HepG2 (cell line): ENCODE measurements at regions not wholly inside any gene's neighbourhood (a gene's known extent, or its start where the extent isn't known, plus 50 kb on each side); places are given as distances from the start of the nearest gene placed in this dataset.

Source experiments
- ATAC-seq: fragments of 200-7000 bp; cut with Tn5 transposase; 3 replicates; pipeline ENCODE4 v1.9.1; 2020; ENCODE audit warnings: mild to moderate bottlenecking, moderate library complexity
- BruUV-seq: library from RNA; stranded (reverse); fragments of 400-500 nt; replicated peaks from 2 replicates; lab custom pipeline; 2021; lab: Mats Ljungman, UMichigan
- CTCF ChIA-PET: fragments of 300-600 bp; formaldehyde crosslinking; extraction: SDS; loops from one replicate; lab custom pipeline; 2021; ENCODE audit warnings: low total read pairs, inconsistent platforms, low intra/inter-chr PET ratio; lab: Yijun Ruan, JAX
- POLR2A ChIA-PET: fragments of 350-600 bp; sonication (Branson Sonifier 250); formaldehyde crosslinking; loops from one replicate; lab custom pipeline; 2020; ENCODE audit warnings: antibody characterized with exemption, inconsistent platforms; lab: Yijun Ruan, JAX
- DNase-seq: peaks from one replicate; pipeline ENCODE4 v3.0.0-alpha.2; 2015; ENCODE audit warnings: low spot score
- FAIRE-seq: peaks from 3 replicates; lab custom pipeline; 2011; peaks lifted over from hg19 to GRCh38; lab: Jason Lieb, UNC
- H2AFZ ChIP-seq: one replicate; pipeline ENCODE4 v1.6.1; 2011; ENCODE audit warnings: low read length, inconsistent platforms
- H3K27ac ChIP-seq: fragments of 300-600 bp; 3 replicates; pipeline ENCODE4 v1.8.0; 2011; ENCODE audit warnings: mixed run types, mild to moderate bottlenecking, mixed read lengths, low read length, inconsistent platforms; ENCODE audit not compliant: insufficient read depth; ENCODE audit errors: extremely low read length
- H3K27me3 ChIP-seq, 2 experiments: fragments of 200-600 bp in 1 of 2; 2 replicates in 1 of 2; 3 replicates in 1 of 2; pipeline versions ENCODE4 v1.6.0 to v1.8.0; 2011; ENCODE audit warnings: low read length in 2 of 2, mild to moderate bottlenecking in 2 of 2, moderate library complexity in 2 of 2, inconsistent platforms in 1 of 2; ENCODE audit not compliant: insufficient read depth in 2 of 2, control insufficient read depth in 1 of 2
- H3K36me3 ChIP-seq, 2 experiments: fragments of 200-600 bp in 1 of 2; replicated peaks in 1 of 2; 2 replicates in 1 of 2; 3 replicates in 1 of 2; pipeline versions ENCODE4 v1.5.1 to v1.8.0; 2011; ENCODE audit warnings: low read length in 2 of 2, inconsistent platforms in 1 of 2; ENCODE audit not compliant: insufficient read depth in 2 of 2, control insufficient read depth in 1 of 2
- H3K4me1 ChIP-seq: 2 replicates; pipeline ENCODE4 v1.5.1; 2012; ENCODE audit warnings: low read length, inconsistent platforms; ENCODE audit not compliant: insufficient read depth
- H3K4me2 ChIP-seq: 2 replicates; pipeline ENCODE4 v1.6.0; 2011; ENCODE audit warnings: low read depth, low read length, inconsistent platforms
- H3K4me3 ChIP-seq, 3 experiments: fragments of 200-600 bp in 1 of 3; sonication (generic), shearing (Covaris generic) in 1 of 3; replicated peaks in 1 of 3; 2 replicates each; pipeline ENCODE4 v1.5.1; 2011 to 2016; ENCODE audit warnings: low read length in 3 of 3, inconsistent platforms in 2 of 3, low read depth in 2 of 3, mild to moderate bottlenecking in 2 of 3, control low read depth in 1 of 3, mixed read lengths in 1 of 3; ENCODE audit not compliant: insufficient read depth in 1 of 3
- H3K79me2 ChIP-seq: one replicate; pipeline ENCODE4 v1.6.1; 2011; ENCODE audit warnings: low read length, inconsistent platforms; ENCODE audit not compliant: insufficient read depth
- H3K9ac ChIP-seq: 2 replicates; pipeline ENCODE4 v1.6.0; 2011; ENCODE audit warnings: mild to moderate bottlenecking, low read depth, low read length, inconsistent platforms; ENCODE audit not compliant: insufficient read depth
- H3K9me3 ChIP-seq: 2 replicates; pipeline ENCODE4 v1.5.1; 2012; ENCODE audit warnings: mild to moderate bottlenecking, low read length
- H4K20me1 ChIP-seq: 2 replicates; pipeline ENCODE4 v1.6.0; 2011; ENCODE audit warnings: inconsistent platforms, mild to moderate bottlenecking, low read length, moderate library complexity; ENCODE audit not compliant: insufficient read depth
- ATRX ChIP-seq: sonication (generic); formaldehyde crosslinking; IDR thresholded peaks from 2 replicates; pipeline ENCODE4 v1.4.0; 2020; ENCODE audit warnings: missing genetic modification reagents, borderline replicate concordance
- CC2D1A ChIP-seq: sonication (generic); formaldehyde crosslinking; IDR thresholded peaks from 2 replicates; pipeline ENCODE4 v1.8.1; 2023; ENCODE audit warnings: mild to moderate bottlenecking, missing genetic modification reagents
- EED ChIP-seq: sonication (generic); formaldehyde crosslinking; IDR thresholded peaks from 2 replicates; pipeline ENCODE4 v1.5.0; 2020; ENCODE audit warnings: mild to moderate bottlenecking, missing genetic modification reagents
- EP300 ChIP-seq, 3 experiments: sonication (generic) in 1 of 3; formaldehyde crosslinking in 1 of 3; IDR thresholded peaks; 2 replicates each; pipeline versions ENCODE4 v1.5.1 to v1.6.1; 2011 to 2020; ENCODE audit warnings: low read depth in 2 of 3, low read length in 2 of 3, borderline replicate concordance in 1 of 3, improper control_type of control experiment in 1 of 3, mild to moderate bottlenecking in 1 of 3, missing genetic modification reagents in 1 of 3, moderate library complexity in 1 of 3
- HOMEZ ChIP-seq: IDR thresholded peaks from 2 replicates; pipeline ENCODE4 v1.6.1; 2016; ENCODE audit warnings: low read depth
- MAF1 ChIP-seq: sonication (generic); formaldehyde crosslinking; IDR thresholded peaks from 2 replicates; pipeline ENCODE4 v1.5.0; 2020; ENCODE audit warnings: missing genetic modification reagents, borderline replicate concordance
- SCMH1 ChIP-seq: sonication (generic); formaldehyde crosslinking; IDR thresholded peaks from 2 replicates; pipeline ENCODE4 v1.9.0; 2021; ENCODE audit warnings: missing genetic modification reagents, mild to moderate bottlenecking, borderline replicate concordance
- TCF12 ChIP-seq, 2 experiments: fragments of 450-650 bp in 1 of 2; sonication (generic) in 1 of 2; formaldehyde crosslinking in 1 of 2; IDR thresholded peaks; 2 replicates each; pipeline versions ENCODE4 v1.6.1 to v1.8.0; 2017 to 2022; ENCODE audit warnings: antibody characterized with exemption in 1 of 2, mild to moderate bottlenecking in 1 of 2, missing genetic modification reagents in 1 of 2, moderate library complexity in 1 of 2
- TEF ChIP-seq: sonication (generic); formaldehyde crosslinking; IDR thresholded peaks from 2 replicates; pipeline ENCODE4 v1.5.0; 2020; ENCODE audit warnings: missing genetic modification reagents
- ZFP62 ChIP-seq: sonication (generic); formaldehyde crosslinking; IDR thresholded peaks from 2 replicates; pipeline ENCODE4 v1.4.0; 2020; ENCODE audit warnings: missing genetic modification reagents
- ZNF234 ChIP-seq: sonication (generic); formaldehyde crosslinking; conservative IDR thresholded peaks from 2 replicates; pipeline ENCODE4 v1.5.1; 2020; ENCODE audit warnings: mild to moderate bottlenecking, missing genetic modification reagents
- ZNF777 ChIP-seq: sonication (generic); formaldehyde crosslinking; IDR thresholded peaks from 2 replicates; pipeline ENCODE4 v1.4.0; 2020; ENCODE audit warnings: missing genetic modification reagents
- WGBS: methylation state at CpG from one replicate; pipeline ENCODE4 v1.1.6; 2017; ENCODE audit warnings: low lambda C conversion rate; 5-methylcytosine and 5-hydroxymethylcytosine counted together
- in situ Hi-C: cut with HindIII; loops from 2 replicates; pipeline ENCODE4 v1.10.0; 2017; ENCODE audit warnings: low pct_unique_long_range_greater_than_20kb; ENCODE audit not compliant: extremely low pct_ligation_motif_present
- intact Hi-C: fragments of 100-400 bp; cut with micrococcal nuclease; formaldehyde crosslinking; loops from one replicate; pipeline ENCODE4 v1.10.0; 2022; ENCODE audit not compliant: unreplicated experiment
- TF ChIP-seq, protein P1 (sequence below): sonication (generic); formaldehyde crosslinking; IDR thresholded peaks from 2 replicates; pipeline ENCODE4 v1.4.0; 2020; ENCODE audit warnings: missing genetic modification reagents
- TF ChIP-seq, protein P2 (sequence below): sonication (generic); formaldehyde crosslinking; IDR thresholded peaks from 2 replicates; pipeline ENCODE4 v1.4.0; 2020; ENCODE audit warnings: missing genetic modification reagents, borderline replicate concordance
- TF ChIP-seq, protein P3 (sequence below): sonication (generic); formaldehyde crosslinking; IDR thresholded peaks from 2 replicates; pipeline ENCODE4 v1.5.1; 2020; ENCODE audit warnings: mild to moderate bottlenecking, missing genetic modification reagents, moderate library complexity

DNA sequence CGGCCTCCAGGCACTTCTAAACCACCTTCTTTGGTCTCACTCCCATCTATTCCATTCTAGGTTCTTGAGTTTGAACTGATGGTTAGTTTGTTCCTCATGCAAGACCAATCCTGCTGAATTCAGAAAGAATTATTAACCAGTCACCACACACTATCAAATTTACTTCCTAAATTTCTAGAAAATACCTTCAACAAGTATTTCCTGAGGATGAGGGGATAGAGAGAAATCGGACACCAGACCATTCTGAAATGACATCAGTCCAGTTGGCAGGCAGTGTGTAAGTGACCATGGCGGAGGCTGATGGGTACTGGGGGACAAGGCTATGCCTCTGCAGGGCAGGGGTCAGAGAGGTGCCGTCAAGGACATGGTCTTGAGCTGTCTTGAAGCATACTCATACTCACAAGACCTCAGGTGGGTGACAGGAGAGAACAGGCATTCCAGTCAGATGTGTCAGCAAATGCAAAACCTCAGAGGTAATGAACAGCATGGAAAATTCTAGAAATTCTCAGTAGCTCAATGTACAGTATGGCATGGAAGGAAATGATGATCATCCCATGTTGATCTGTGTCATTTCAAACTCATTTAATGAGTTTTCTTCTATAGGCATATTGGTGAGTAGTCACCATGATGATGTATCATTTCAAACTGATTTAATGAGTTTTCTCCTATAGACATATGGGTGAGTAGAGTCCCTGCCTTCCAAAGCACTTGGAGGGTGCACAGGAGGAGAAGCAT is 119.6 kb downstream of the DDX1 start:
- intact Hi-C loops = no loop called here
- no peak overlapping the region for H2AFZ ChIP-seq
- H3K9me3 ChIP-seq = no peaks in the 10 kb centered on the region
- no TSS peak for BruUV-seq
- FAIRE-seq (no peak), ATAC-seq (no peak), DNase-seq (no peak)
- H3K4me3 ChIP-seq = no peak overlapping the region
- in situ Hi-C loops = no loop called here
- no peak overlapping the region for H3K9ac ChIP-seq
- POLR2A ChIA-PET = no interaction called here
- H3K36me3 ChIP-seq = no peaks in the 10 kb centered on the region
- H4K20me1 ChIP-seq = no peaks in the 10 kb centered on the region
- peaks cover 3 to 25% of the 10 kb centered on the region in 2 experiments; a peak in 3 of 5 replicates for H3K27me3 ChIP-seq
- CTCF ChIA-PET = no interaction called here
- 39% methylated on average over 4 of the region's 4 CpGs for WGBS
- no peaks in the 10 kb centered on the region for H3K4me1 ChIP-seq
- H3K27ac ChIP-seq = no peak overlapping the region
- no peak overlapping the region for H3K4me2 ChIP-seq
- H3K79me2 ChIP-seq = no peaks in the 10 kb centered on the region
- no peak for TF ChIP-seq TEF
- no peak for TF ChIP-seq MAF1 (CRISPR knock-in tag)
- TF ChIP-seq, protein P1, sequence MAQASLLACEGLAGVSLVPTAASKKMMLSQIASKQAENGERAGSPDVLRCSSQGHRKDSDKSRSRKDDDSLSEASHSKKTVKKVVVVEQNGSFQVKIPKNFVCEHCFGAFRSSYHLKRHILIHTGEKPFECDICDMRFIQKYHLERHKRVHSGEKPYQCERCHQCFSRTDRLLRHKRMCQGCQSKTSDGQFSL (CRISPR knock-in tag) = no peak
- TF ChIP-seq, protein P2, sequence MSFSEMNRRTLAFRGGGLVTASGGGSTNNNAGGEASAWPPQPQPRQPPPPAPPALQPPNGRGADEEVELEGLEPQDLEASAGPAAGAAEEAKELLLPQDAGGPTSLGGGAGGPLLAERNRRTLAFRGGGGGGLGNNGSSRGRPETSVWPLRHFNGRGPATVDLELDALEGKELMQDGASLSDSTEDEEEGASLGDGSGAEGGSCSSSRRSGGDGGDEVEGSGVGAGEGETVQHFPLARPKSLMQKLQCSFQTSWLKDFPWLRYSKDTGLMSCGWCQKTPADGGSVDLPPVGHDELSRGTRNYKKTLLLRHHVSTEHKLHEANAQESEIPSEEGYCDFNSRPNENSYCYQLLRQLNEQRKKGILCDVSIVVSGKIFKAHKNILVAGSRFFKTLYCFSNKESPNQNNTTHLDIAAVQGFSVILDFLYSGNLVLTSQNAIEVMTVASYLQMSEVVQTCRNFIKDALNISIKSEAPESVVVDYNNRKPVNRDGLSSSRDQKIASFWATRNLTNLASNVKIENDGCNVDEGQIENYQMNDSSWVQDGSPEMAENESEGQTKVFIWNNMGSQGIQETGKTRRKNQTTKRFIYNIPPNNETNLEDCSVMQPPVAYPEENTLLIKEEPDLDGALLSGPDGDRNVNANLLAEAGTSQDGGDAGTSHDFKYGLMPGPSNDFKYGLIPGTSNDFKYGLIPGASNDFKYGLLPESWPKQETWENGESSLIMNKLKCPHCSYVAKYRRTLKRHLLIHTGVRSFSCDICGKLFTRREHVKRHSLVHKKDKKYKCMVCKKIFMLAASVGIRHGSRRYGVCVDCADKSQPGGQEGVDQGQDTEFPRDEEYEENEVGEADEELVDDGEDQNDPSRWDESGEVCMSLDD = no peak
- TF ChIP-seq TCF12 (IDR thresholded peaks at IDR 0.05) = no peak
- TF ChIP-seq TCF12 (CRISPR knock-in tag; IDR thresholded peaks at IDR 0.05) = no peak
- TF ChIP-seq SCMH1 (CRISPR knock-in tag) = no peak
- TF ChIP-seq ZFP62 (CRISPR knock-in tag) = no peak
- no peak for TF ChIP-seq ATRX
- TF ChIP-seq CC2D1A (CRISPR knock-in tag) = no peak
- no peak for TF ChIP-seq ZNF777 (CRISPR knock-in tag)
- TF ChIP-seq ZNF234 (CRISPR knock-in tag) = no peak
- TF ChIP-seq, protein P3, sequence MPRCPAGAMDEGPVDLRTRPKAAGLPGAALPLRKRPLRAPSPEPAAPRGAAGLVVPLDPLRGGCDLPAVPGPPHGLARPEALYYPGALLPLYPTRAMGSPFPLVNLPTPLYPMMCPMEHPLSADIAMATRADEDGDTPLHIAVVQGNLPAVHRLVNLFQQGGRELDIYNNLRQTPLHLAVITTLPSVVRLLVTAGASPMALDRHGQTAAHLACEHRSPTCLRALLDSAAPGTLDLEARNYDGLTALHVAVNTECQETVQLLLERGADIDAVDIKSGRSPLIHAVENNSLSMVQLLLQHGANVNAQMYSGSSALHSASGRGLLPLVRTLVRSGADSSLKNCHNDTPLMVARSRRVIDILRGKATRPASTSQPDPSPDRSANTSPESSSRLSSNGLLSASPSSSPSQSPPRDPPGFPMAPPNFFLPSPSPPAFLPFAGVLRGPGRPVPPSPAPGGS (CRISPR knock-in tag) = no peak
- TF ChIP-seq HOMEZ (CRISPR knock-in tag) = no peak
- TF ChIP-seq EP300 (IDR thresholded peaks at IDR 0.05; ENCODE audit: low read depth in 2 of 2, low read length in 2 of 2) = no peak
- TF ChIP-seq EP300 (CRISPR knock-in tag; IDR thresholded peaks at IDR 0.05; ENCODE audit: borderline replicate concordance) = no peak
- TF ChIP-seq EED (CRISPR knock-in tag) = no peak
